PC-3 (cell line): ENCODE measurements at regions not wholly inside any gene's neighbourhood (a gene's known extent, or its start where the extent isn't known, plus 50 kb on each side); places are given as distances from the start of the nearest gene placed in this dataset.

Experiments used
- CTCF ChIP-seq: fragments of 300-600 bp; sonication (generic); conservative IDR thresholded peaks from 2 replicates; pipeline ENCODE4 v1.5.1; 2017; ENCODE audit warnings: antibody characterized with exemption, low read depth, mild to moderate bottlenecking, low read length
- EZH2phosphoT487 ChIP-seq: fragments of 300-600 bp; sonication (generic); IDR thresholded peaks from 2 replicates; pipeline ENCODE4 v1.6.1; 2018; ENCODE audit warnings: mild to moderate bottlenecking, antibody characterized with exemption, low read length, borderline replicate concordance

GRCh38 chrX:11053351-11053750, 57.8 kb upstream of the HCCS start:
- TF ChIP-seq CTCF (no peak), EZH2phosphoT487 (no peak)
